Dermis blood vessel endothelial cell (primary cell): ENCODE measurements at regions not wholly inside any gene's neighbourhood (a gene's known extent, or its start where the extent isn't known, plus 50 kb on each side); places are given as distances from the start of the nearest gene placed in this dataset.

Experiments used
- DNase-seq: peaks from one replicate; pipeline ENCODE4 v3.0.0; 2010

DNA sequence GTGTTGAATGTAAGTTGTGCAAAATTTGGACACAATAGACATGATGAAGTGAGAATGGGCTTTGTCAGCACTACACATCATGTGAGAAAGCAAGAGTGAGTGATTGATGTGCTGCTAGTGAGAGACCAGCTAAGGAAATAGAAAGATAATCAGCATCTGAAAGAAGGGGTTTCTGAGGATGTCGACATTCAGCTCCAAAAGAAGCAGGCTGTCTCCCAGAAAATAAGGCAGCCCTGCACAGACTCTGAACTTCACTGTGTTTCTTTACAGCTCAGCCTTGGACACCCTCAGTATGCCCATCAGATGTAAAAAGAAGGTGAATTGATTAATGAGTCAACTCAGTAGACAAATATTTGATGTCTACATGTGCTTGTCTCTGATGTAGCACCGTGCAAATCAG, 80.8 kb upstream of the ADCY2 start:
- no peak for DNase-seq

DNA sequence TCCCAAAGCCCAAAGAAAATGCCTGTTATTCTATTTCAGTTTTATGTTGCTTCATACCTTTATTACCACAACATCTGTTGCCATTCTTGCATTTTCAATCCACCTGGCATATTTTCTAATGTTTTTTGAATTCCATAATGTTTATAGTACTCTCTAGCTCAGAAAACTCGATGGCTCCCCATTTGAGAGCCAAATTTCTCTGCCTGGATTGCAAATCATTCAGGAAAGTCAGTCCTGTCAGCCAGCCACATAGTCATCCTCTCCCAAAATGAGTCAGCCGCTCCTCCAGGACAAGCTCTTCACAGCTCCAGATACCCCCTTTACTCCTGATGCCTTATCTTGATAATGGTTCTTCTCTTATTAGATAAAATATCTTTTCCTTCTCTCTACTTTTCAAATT, 78.2 kb upstream of the ADCY2 start:
- no peak for DNase-seq

DNA sequence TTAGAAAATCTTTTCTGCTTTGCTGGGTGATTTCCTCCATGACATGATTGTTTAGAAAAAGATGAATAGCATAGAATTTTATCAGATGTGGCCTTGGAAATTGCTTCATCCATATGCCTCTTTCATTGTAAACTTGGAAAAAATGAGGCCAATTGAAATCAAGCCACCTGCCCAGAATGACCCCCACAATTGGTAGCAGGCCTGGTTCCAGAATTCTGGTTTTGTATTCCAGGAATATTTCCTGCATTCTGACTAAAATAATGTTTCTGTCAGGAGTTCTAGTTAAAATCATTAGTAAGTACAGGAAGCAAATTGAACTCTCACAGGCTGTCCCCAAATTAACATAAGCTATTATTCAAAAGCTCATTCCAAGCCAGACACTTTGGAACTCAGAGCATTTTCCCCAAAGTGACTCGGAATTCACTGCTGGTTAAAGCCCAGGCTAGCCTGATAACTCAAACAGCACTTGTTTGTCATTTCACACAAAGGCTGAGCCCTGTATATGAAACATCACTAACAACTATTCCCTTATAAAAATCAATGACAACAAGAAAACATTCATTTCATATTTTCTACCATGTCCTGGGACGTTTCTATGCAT, 75.1 kb upstream of the ADCY2 start:
- no peak for DNase-seq

DNA sequence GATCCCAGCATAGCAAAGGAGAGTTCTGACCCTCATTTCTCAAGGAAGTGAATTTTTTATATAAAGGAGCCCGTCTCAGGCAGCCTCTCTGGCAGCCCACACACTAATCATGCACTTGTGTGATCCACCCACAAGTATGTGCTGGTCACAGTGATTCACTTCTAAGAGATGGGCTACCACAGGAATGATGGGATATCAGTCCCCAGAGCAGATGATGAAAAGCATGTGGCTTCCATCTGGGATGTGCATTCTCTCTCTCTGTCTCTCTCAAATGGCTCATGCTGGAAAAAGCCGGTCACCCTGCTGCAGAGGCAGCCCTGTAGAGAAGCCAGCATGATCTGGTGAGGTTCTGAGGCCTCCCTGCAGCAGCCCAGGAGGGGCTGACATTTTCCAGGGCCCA, 74.2 kb upstream of the ADCY2 start:
- no peak for DNase-seq

DNA sequence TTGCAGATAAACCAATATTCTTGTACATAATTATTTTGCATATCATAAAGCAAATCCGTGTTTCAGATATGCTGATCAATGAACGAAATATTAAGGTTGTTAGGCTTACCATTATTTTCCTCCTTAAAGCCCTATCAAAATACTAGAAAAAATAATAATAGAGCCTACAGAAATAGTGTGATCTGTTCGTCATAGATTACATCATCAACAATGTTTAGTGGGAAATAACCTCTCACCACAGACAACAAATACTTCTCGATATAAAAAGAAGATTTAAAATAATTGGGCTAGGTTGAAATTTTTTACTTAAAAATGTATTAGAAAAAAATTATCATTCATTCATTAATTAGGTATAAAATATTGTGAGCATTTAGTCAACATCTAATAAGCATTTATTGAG, 71.0 kb upstream of the ADCY2 start:
- no peak for DNase-seq

DNA sequence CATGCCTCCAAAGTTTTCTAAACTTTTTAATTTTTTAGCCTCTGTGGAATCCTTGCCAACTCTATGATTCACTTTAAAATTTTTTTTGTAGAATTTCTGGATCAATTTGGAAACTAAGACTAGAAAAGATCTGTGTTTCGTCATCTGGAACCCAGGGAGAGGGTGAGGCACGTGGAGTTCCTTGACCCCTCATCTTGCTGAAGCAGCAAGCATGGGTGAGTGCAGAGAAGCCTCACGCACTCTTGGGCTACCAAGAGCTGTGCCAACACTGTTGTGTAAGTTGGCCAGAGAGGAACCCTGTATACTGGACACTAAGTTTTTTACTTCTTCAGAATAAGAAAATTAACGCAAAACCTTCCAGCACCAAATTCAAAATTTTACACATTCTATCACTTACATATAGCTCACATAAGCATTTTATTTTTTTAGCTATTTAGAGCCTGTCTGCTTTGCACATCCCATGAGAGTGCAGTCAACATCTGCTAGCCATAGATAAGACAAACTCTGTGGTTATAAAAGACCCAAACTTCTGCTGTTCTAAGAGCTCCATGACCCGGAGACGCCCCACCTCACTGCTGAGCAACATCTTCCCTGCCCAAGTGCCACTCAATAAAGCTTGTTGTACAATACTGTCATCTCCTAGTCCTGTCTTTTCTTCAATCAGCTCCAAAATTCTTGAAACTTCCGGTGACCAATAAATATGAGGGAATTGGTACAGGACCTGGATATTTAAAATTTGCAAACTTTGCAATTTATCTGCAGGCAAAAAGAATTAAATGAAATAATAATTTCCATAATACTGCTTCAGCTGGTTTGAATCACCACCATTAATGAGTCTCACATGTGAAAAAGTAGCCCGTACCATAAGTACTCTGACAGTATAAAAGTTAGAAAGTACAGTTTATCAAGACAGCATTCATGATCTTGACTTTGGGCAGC, 69.7 kb upstream of the ADCY2 start:
- no peak for DNase-seq

DNA sequence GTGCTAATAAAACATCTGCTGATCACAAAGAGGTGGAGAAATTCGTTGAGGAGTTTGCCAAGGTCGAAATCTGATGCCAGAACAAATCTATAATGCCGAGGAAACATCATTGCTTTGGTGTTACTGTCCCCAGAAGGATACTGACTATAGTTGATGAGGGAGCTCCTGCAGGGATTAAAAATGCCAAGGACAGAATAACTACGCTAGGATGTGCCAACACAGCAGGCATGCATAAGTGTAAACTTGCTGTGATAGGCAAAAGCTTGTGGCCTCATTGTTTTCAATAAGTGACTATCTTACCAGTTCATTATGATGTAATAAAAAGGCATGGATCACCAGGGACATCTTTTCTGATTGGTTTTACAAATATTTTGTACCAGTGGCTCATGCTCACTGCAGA, 66.8 kb upstream of the ADCY2 start:
- no peak for DNase-seq

DNA sequence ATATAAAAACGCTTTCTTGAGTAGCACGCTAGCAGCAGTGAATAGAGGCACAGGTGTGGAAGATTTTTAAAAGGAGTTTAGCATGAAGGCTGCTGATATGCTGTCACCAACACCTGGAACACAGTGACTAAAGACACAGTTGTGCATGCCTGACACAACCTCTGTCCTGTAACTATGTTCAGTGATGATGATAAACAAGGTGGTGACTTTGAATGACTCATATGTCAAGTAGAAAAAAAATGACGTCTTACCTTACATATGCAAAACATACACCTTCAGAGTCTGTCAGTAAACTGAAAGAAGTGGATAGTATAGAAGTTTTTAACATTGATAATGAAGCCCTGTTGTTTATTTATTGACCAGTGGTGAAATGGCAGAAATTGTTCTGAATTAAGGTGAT, 66.2 kb upstream of the ADCY2 start:
- DNase-seq = no peak

DNA sequence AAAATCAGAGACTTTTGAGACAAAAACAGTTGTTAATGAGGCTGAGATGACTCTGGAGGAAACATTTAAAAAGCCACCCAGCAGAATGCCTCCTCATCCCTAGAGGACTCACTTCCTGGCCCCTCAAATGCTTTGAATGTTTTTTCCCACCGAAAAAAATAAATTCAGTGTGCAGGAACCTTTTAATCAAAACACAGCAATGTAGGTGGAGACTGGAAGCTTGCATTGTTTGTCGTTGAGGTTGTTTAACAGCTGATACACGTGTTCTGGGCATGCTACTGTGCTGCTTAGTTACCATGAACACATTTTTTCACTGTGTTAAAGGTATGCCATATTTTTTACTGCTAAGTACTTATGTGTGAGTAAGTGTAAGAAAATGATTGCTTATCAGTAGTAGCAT, 65.7 kb upstream of the ADCY2 start:
- DNase-seq = no peak

DNA sequence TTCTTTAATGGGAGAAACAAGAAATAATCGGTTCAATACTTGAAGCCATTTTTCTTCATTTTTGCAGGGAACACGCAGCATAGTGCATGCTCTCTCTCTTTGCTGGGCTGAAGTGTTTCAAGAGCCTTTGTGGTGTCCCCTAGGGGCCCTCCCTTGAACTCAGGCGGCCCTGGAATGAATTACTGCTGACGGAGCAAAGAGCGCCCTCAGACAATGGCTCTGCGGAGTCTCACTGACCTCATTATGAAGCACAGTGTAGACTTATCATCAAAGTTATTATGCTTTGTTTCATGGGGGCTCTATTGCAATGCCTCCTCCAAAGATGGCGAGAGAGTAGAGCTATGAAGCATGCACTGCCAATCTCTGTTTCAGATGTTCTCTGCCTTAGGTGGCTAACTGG, 64.8 kb upstream of the ADCY2 start:
- DNase-seq = no peak
